CD4-positive, alpha-beta T cell treated with Interleukin-12 subunit alpha and Interleukin-12 subunit beta, for 1 hour (primary cell): ENCODE measurements at regions not wholly inside any gene's neighbourhood (a gene's known extent, or its start where the extent isn't known, plus 50 kb on each side); places are given as distances from the start of the nearest gene placed in this dataset.
"Not testable (repeated sequence)": the region's sequence is repeated elsewhere in the genome, so short reads cannot be mapped to it uniquely, and the experiment has no call there.

Experiments used
- DNase-seq: peaks from one replicate; pipeline ENCODE4 v3.0.0-alpha.2; 2020

DNA sequence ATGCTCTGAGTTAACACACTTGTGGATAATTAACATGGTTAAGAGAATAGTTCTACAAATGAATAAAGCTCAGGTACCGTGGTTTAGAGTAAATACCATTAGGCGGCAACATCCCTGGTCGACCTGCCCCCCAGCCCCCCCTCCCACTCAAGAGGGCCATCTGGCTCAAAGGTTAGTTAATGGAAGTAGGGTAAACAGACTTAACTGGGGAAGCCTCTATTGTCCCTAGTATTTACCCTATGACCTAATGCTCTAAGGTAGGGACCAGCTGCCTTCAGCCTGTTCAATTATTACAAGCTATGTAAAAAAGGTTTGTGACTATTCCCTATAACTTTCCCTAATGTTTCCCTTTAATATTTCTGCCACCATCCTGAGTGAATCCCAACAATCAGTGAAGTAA lies 711.4 kb upstream of the HS3ST5 start:
- DNase-seq, result not testable (repeated sequence)

DNA sequence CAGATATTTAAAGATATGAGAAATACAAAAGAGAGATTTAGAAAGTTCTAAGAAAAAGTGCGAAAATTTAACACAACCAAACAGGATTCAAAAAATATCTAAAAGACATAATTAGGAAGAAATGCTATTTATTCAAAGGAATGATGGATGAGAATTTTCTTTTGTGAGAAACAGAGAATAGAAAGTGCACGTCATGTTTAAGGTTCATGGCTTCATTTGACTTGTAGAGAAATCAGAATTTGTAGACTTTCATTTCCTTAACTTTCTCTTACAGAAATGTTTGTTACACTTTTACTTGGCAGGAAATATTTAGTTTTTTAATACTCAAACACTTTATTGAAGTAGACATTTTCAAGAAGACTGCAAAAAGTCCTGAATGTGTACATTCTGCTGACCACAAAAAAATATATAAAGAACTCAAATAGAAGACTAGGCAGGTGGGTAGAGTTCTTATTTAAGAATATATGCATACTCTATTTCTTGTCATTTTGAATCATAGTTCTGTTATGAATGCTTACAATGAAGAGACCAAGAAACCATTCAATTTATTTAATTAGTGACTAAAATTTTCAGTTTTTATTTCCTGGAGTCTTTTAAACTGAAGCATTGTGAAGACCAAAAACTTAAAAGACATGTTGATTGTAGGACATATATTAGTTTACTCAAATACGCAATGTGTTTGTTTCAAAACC lies 710.5 kb upstream of the HS3ST5 start:
- no peak for DNase-seq

DNA sequence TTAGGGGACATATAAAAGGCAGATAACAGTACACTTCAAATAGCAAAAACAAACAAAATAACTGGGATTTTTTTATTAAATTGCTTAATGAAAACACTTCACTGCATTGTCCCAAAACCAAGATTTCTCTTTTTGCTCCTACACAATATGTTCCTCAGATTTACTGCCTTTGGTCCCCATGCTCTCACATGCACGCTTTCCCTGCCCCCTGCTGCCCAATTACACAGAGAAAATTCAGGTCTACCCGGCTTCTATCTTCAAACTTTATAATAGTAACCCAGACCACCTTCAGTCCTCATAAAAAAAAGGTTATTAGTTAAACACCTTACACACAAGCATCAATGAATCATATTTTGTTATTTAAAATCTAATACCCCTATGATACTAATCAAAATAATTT lies 673.8 kb upstream of the HS3ST5 start:
- no peak for DNase-seq

DNA sequence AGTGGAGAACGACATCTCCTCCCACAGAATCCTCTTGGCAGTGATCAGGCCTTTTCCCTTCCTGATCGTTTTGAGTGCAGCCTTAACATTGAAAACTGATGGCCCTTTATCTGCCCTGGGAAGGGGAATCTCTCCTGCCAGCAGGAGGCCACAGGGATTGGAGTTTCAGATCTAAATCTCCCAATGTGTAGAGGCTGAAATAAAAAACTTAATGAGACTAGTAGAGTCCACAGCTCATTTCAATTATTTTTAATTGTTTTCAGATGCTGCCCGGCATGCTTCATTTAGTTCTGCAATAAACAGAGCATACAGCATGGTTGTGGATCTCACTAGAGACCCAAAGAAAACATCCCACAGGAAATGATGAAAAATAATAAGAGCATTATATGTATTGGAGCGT lies 662.2 kb upstream of the HS3ST5 start:
- no peak for DNase-seq

DNA sequence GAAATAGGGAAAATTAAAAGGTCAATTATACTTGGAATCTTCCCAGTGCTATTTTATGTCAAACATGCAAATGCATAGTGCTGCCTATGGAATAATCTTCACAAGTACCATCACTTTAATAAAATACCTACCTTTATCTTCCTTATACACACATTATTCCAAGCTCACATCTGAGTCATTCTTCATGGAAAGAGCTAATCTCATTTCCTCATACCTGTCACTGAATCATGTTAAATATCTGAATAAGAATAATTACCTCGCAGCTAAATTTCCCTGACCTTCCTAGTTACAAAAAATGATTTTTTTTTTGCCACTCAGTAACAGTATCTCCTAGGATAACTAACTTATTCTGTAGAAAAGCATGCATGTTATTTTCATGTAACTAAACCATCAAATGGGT lies 661.4 kb upstream of the HS3ST5 start:
- DNase-seq, result no peak

DNA sequence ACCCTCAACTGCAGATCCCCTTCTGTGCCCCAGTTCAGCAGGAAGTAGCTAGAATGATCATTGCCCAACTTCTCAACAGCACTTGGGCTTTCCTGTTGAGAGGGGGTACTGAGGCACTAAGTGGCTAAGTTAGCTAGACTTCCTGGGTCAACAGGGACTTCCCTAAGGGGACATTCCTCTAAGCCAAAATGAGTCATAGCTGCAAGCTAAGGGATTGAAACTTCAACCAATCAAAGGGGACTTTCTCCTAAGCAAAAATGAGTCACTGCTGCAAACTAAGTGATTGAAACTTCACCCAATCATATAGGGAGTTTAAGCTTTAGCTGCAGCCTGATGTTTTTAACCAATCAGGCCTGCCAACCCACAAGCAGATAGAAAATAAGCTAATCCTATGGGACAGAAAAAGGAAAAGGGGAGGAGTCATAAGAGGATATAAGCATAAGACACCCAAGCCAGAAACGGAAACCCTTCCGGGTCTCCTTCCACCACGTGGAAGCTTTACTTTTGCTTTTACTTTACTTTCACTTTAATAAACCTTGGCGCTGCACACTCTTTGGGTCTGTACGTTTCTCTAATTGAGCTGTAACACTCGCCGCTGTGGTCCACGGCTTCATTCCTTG lies 659.0 kb upstream of the HS3ST5 start:
- DNase-seq, result peak; percentile 12

DNA sequence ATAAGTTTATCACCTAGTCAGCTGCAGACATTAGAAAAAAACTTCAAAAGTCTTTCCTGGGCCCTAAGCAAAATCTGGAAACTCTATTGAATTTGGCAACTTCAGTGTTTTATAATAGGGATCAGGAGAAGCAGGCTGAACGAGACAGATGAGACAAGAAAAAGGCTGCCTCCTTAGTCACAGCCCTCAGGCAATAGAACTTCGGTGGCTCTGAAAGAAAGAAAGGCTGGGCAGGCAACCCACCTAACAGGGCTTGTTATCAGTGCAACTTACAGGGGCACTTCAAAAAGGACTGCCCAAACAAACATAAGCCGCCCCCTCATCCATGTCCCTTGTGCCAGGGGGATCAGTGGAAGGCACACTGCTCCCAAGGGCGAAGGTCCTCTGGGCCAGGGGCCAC lies 657.9 kb upstream of the HS3ST5 start:
- DNase-seq, result no peak

DNA sequence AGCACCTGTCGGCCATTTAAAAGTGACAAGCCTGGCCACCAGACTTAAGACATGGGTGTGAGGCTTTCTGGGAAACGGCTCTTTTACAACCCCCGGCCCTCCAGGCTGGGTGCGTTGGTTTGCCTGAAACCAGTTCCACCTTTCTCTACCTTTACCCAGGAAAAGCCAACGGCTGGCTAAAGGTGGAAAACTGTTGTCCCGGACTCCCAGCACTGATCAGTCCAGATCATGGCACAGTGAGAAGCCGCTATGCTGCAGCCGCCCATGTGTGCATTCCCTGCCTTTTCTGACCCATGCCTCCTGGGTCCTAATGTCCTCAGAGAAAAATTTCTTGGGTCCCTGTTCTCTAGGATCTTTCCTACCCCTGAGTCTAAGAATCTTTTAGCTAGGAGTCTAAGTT lies 655.7 kb upstream of the HS3ST5 start:
- DNase-seq, result no peak

DNA sequence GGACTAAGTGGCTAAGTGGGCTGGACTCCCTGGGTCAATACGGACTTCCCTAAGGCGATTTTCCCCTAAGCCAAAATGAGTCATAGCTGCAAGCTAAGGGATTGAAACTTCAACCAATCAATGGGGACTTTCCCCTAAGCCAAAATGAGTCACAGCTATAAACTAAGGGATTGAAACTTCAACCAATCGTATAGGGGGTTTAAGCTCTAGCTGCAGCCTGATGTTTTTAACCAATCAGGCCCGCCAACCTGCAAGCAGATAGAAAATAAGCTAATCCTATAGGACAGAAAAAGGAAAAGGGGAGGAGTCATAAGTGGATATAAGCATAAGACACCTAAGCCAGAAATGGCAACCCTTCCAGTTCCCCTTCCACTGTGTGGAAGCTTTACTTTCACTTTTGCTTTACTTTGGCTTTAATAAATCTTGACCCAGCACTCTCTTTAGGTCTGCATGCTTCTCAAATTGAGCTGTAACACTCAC lies 655.0 kb upstream of the HS3ST5 start:
- peak; percentile 18 for DNase-seq

DNA sequence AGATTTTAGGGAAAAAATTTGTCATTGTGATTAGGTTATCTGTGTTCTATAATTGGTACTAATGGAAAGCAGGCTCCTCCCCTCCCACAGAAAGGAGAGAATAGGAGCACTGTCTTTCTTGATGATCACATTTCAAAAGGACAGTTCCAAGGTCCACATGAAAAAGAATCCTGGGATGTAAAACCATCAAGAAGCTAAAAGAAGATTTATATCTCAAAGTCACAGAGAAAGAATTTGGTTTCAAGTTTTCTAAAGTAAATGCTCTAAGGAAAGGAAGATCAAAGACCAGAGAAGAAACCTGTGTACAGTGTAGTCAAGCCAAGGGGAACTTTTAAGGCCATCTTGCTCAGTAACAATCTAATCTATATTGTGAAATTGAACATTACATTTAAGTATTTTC lies 652.7 kb upstream of the HS3ST5 start:
- DNase-seq, result no peak

DNA sequence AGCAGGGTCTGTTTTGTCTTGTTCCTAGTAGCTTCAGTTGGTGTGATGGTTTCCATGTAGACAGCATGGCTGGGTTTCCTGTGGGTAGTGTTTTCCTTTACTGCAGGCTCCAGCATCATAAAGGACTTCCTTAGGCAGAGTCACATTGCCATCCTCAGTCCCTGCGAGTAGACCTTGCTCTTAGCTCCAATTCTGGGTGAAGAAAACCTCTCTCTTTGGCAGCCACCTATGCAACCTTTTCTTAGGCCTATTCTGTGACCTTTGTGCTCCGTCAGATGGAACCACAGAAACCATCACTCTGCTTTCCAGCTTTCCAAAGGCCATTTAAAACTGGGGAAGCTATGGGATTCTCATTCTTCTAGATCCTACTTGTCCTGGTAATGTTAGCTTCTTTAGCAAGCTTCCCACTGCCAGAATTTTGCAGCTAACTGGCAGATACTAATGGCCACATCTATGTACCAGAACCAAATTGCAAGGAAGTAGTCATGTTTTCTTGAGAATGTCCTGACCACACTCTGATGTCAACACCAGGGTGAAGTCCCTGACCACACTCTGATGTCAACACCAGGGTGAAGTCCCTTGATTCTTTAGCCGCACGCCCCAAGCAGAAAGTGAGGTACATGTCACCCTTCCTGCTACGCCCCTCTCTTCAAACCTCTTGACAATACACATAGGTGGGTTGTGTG lies 646.6 kb upstream of the HS3ST5 start:
- DNase-seq, result peak; percentile 16

DNA sequence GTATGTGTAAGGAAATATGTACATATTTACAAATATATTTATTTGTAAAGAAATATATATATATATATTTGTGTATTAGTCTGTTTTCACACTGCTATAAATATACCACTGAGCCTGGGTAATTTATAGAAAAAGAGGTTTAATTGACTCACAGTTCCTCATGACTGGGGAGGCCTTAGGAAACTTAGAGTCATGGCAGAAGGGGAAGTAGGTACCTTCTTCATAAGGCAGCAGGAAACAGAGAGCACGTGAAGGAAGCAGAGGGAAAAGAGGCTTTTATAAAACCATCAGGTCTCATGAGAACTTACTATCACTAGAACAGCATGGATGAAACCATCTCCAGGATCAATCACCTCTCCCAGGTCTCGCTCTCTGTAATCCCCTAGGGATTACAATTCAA lies 644.5 kb upstream of the HS3ST5 start:
- DNase-seq, result no peak

DNA sequence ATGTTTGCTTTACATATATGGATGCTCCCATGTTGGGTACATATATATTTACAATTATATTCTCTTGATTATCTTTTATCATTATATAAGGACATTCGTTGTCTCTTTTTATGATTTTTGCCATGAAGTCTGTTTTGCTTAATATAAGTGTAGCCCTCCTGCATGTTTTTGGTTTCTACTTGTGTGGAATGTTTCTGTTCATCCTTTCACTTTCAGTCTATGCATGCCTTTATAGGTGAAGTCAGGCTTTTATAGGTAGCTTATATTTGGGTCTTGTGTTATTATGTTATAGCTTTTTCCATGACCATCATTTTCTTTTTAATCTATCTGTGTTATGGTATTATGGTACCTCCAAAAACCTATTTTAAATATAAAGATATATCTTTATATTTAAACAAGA lies 612.5 kb upstream of the HS3ST5 start:
- no peak for DNase-seq

DNA sequence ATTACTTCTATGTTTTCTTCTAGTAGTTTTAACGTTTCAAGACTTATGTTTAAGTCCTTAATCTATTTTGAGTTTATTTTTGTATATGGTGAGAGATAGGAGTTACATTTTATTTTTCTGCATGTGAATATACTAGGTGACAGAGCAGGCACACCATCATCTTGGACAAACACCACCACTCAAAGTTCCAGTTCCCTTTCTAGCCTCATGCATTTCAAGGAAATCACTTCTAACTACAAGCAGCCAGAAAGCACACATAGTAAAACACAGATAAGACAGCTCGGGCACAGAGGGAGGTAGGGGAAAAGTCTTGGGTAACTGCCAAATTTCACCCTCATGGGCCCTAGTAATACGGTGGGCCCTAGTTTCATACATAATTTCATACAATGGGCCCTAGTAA lies 609.4 kb upstream of the HS3ST5 start:
- DNase-seq, result no peak

DNA sequence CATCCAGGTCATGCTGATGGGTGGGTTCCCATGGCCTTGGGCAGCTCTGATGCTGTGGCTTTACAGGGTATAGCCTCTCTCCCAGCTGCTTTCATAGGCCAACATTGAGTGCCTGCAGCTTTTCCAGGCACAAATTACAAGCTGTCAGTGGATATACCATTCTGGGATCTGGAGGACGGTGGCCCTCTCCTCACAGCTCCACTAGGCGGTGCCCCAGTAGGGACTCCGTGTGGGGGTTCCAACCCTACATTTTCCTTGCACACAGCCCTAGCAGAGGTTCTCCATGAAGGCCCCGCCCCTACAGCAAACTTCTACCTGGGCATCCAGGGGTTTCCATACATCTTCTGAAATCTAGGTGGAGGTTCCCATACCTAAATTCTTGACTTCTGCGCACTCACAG lies 602.6 kb upstream of the HS3ST5 start:
- DNase-seq, result no peak

DNA sequence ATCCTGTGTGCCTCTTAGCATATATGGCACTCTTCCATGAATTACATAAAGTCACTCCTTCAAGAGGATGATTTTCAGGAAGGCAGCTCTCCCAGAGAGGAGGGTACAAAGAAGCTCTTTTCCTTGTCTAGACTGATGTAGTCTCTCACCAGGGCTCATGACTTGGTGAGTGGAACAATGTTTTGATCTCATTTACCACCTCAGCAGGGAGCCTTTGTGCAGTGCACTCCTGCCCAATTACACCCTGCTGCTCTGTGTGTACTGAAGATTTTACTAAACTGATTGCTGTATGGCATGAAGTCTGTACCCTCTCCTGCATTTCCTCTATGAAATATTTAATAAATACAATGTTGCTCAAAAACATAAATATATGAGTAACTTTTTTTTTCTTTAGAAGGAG lies 598.3 kb upstream of the HS3ST5 start:
- no peak for DNase-seq

DNA sequence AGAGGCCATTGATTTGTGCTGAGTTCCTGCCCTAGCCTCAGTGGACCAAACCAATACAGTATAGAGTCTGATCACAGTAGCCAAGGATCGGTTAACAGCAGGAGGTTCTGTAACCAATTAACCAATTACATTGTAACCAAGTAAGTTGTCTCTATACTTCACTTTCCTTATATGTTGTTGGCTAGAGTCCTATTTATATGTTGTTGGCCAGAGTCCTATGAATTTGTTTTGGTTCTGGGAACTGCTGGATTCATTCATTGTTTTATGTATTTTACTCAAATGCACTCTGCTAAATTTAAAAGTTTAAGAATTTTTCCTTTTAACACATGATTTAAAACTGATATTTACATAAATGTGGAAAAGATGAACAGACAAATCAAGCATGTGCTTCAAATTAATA lies 597.4 kb upstream of the HS3ST5 start:
- DNase-seq, result no peak

DNA sequence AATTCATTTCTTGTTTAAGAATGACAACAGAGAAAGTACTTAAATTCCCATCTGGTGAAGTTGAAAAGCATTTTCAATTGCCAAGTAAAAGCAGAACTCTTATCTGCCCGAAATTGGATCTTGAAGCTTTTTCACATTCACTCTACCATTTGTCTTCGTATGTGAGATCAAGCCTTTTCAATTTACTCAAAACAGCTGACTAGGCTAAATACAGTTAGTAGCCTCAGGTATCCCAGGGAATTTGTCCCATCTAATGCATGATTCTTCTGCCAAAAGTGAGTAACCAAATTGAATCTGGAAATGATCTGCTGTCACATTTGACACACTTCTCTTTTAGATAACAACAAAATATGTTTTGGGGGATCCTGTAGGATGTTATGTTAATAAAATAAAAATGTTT lies 596.8 kb upstream of the HS3ST5 start:
- DNase-seq, result no peak

DNA sequence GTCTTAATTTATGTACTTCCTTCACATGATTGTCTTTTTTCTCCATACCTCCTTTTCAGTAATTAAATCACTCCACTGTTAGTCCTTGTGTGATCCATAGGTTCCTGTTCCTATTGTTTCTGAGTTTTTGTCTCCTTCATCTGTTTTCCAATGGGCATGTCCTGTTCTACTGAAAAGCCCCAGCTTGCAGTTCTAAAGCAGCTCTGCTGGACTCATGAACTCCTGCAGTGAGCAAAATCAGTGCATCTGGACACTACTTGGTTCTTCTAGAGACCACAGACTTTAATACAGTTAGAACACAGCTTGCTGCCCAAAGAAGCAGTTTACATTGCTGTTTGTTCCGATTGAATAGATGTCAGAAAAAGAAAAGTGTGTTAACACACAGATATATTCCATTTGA lies 593.3 kb upstream of the HS3ST5 start:
- no peak for DNase-seq

DNA sequence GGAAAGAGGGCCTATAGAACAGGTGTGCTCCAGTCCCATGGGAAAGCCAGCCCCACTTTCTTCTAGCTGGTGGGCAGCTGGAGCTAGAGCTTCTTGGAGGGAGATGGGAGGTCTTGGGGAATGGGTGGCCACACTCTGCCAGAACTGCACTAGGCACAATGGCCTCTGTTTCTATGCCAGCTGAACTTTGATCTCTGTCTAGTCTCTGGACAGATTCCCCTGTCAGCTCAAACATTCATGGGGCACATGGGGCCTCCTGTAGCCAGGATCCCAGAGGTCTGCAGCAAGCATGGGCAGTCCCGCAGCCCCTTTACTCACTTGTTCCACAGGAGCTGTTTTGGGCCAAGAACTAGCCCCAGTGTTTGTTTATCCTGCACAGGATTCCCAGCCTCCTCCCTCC lies 591.3 kb upstream of the HS3ST5 start:
- DNase-seq, result no peak

DNA sequence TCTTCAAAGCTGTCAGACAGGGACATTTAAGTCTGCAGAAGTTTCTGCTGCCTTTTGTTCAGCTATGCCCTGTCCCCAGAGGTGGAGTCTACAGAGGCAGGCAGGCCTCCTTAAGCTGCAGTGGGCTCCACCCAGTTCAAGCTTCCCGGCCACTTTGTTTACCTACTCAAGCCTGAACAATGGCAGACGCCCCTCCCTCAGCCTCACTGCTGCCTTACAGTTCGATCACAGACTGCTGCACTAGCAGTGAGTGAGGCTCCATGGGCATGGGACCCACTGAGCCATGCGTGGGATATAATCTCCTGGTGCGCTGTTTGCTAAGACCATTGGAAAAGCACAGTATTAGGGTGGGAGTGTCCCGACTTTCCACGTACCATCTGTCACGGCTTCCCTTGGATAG lies 585.9 kb upstream of the HS3ST5 start:
- DNase-seq, result not testable (repeated sequence)

DNA sequence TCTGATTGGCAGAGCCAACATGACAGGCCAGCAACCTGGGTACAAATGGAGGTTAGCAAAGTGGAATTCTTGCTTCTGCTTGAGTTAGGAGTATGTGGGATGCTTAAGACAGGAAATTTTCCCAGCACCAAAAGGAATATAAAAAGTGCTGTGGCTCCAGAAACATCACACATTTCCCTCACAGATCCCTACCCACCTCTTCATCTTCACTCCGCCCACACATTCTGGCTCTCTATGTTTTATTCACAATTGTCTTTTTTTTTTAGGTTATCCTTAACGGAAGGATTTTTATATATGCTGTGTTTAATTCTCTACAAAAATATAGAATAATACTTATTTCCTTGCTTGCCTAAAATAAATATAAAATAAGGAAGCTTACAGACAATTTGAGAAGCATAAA lies 563.3 kb upstream of the HS3ST5 start:
- DNase-seq, result no peak

DNA sequence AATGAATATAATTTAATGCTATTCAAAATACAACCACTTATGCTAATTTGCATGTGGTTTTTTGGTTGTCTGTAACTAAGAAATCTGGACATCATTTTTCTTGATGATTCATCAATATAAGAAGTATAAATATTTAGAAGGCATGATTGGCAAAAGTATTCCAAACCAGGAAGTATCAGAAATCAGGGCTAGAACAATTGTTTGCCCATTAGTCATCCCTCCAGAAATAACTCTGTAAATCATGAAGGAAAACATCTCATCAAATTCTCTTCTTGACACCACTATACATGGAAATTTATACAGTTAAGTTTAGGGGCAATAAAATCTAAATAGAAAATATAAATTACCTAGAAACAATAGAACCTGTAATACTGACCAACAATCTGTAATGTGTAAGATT lies 554.7 kb upstream of the HS3ST5 start:
- DNase-seq, result no peak

DNA sequence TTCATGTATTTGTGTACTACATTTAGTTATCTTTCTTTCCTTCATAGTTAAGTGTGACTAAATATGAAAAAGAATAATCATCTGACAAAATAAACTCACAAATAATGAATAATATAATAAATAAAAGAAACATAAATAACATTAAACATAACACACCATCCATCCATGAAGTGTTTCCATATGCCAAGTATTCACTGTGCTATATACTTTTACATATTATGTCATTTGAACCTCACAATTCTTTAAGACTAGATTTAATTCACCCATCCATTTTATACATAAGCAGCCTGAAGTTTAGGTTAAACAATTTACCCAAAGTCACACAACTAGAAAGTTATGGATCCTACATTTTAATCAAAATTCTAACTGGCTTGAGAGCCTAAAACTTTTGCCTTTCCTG lies 549.4 kb upstream of the HS3ST5 start:
- DNase-seq, result no peak

DNA sequence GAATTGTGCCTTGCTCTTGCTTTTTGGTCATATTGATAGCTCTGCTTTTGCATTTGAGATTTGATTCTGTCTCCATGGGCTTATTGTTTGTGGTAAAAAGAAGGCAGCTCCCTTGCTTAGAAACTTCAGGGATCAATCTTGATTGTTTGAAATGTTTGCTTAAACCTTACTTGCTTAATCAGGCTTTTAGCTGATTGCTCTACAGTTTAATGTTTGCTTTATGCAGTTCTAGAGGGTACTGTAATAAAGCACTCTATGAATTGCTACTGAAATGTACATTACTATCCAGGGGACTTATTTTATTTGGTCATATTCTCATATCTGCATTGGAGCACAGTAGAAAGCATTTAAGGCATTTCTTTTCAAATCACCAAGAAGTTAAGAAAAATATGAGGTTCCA lies 545.4 kb upstream of the HS3ST5 start:
- no peak for DNase-seq
